ENCODE measurements at regions not wholly inside any gene's neighbourhood (a gene's known extent, or its start where the extent isn't known, plus 50 kb on each side); places are given as distances from the start of the nearest gene placed in this dataset.

DNA sequence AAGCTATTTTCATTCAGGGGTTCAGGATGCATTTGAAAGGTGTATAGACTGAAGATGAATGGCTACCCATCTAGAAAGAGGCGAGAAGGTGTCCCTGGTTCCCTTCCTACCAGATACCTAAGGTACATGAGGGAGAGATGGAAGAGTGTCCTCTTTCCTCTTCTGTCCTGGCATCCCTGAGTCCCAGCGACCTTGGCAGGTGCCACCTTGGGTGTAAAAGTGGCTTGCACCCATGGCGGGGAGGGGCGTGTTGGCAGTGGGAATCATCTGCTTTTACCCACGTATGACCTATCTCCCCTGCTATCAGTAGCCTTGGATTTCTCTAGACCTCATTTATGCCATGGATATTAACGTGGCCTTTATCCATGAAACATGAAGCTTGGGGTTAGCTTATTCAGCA, 1126.1 kb downstream of the KCNT2 start:
- H3K36me3 Mint-ChIP-seq (ENCODE audit: low read depth): no peaks in the 10 kb centered on the region
- no peak overlapping the region for H3K27ac Mint-ChIP-seq
- no peaks in the 10 kb centered on the region for H3K27me3 Mint-ChIP-seq (ENCODE audit: low read depth)
- H3K4me1 Mint-ChIP-seq (ENCODE audit: low read depth): no peaks in the 10 kb centered on the region
- no peak overlapping the region for H3K4me3 Mint-ChIP-seq
- H3K9me3 Mint-ChIP-seq: peaks cover 5% of the 10 kb centered on the region

DNA sequence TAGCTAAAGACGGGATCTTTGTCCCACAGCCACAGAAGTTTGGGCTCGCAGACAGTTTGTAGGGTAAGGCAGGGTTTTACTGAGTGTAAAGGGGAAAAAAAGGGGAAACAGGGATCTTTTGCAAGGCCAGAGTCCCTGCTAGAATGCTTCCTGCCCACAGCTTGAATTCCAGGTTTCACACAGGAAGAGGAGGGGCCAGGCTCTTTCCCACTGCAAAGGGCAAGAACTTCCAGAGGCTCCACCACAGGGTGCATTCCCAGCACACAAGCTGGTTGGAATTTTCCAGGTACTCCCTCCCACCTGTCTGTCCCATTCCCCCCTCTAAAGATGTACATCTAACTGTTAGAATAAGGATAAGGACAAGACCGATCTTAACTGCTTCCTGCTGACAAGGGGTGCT, 1126.9 kb downstream of the KCNT2 start:
- no peak overlapping the region for H3K4me3 Mint-ChIP-seq
- peaks cover 2% of the 10 kb centered on the region for H3K9me3 Mint-ChIP-seq
- no peaks in the 10 kb centered on the region for H3K27me3 Mint-ChIP-seq (ENCODE audit: low read depth)
- H3K27ac Mint-ChIP-seq: no peak overlapping the region
- no peaks in the 10 kb centered on the region for H3K36me3 Mint-ChIP-seq (ENCODE audit: low read depth)
- H3K4me1 Mint-ChIP-seq (ENCODE audit: low read depth): no peaks in the 10 kb centered on the region

DNA sequence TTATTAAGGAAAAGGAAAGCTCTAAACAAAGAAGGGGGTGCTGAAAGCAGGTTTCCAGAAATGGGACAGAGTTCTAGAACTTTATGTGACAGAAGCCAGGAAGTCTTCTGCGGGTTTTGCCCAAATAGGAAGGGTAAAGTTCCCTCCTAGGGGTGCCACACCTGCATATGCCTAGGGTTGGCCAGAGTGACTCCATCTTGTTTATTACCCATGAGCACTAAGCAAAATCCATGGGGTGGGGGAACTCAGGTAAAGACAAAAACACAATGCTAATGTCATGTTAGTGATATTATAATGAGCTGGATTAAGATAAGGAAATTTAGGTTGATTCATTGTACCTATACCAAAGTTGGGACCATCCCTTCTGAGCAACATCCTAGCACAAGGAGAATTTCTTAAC, 1132.7 kb downstream of the KCNT2 start:
- Mint-ChIP-seq H3K36me3 (ENCODE audit: low read depth) (no peaks in the 10 kb centered on the region), H3K4me3 (no peak overlapping the region), H3K4me1 (ENCODE audit: low read depth) (no peaks in the 10 kb centered on the region), H3K27ac (no peak overlapping the region), H3K27me3 (ENCODE audit: low read depth) (no peaks in the 10 kb centered on the region), H3K9me3 (no peaks in the 10 kb centered on the region)

GRCh38 chr1:195472291-195472690, 1135.9 kb downstream of the KCNT2 start:
- H3K4me3 Mint-ChIP-seq: no peak overlapping the region
- no peaks in the 10 kb centered on the region for H3K27me3 Mint-ChIP-seq (ENCODE audit: low read depth)
- H3K27ac Mint-ChIP-seq: no peak overlapping the region
- no peaks in the 10 kb centered on the region for H3K36me3 Mint-ChIP-seq (ENCODE audit: low read depth)
- no peaks in the 10 kb centered on the region for H3K4me1 Mint-ChIP-seq (ENCODE audit: low read depth)
- H3K9me3 Mint-ChIP-seq: no peaks in the 10 kb centered on the region

DNA sequence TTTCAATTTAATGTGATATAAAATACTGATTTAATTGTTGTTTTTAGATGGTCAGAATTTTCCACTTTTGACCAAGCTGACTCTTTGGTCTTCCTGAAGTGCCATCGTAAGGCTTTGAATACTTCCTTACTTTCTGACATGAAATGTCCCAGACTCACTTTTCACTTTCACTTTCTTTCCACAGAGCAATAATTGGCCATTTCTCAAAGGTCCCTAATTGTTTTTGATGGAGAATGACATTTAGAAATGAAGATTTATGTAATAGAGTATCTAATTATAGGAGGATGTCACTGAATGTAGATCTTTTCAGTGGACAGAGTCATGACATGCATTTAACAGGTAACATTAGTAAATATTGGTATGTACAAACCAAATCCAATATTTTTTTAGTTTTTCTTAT, 1141.6 kb downstream of the KCNT2 start:
- H3K36me3 Mint-ChIP-seq (ENCODE audit: low read depth): no peaks in the 10 kb centered on the region
- no peaks in the 10 kb centered on the region for H3K9me3 Mint-ChIP-seq
- H3K27ac Mint-ChIP-seq: no peak overlapping the region
- H3K4me3 Mint-ChIP-seq: no peak overlapping the region
- H3K4me1 Mint-ChIP-seq (ENCODE audit: low read depth): no peaks in the 10 kb centered on the region
- no peaks in the 10 kb centered on the region for H3K27me3 Mint-ChIP-seq (ENCODE audit: low read depth)

- no peak overlapping the region for H3K27ac Mint-ChIP-seq
- no peaks in the 10 kb centered on the region for H3K36me3 Mint-ChIP-seq (ENCODE audit: low read depth)
- no peaks in the 10 kb centered on the region for H3K27me3 Mint-ChIP-seq (ENCODE audit: low read depth)
- H3K9me3 Mint-ChIP-seq: no peaks in the 10 kb centered on the region
- H3K4me1 Mint-ChIP-seq (ENCODE audit: low read depth): no peaks in the 10 kb centered on the region
- no peak overlapping the region for H3K4me3 Mint-ChIP-seq
Measured at GRCh38 chr1:195462646-195463045, 1145.6 kb downstream of the KCNT2 start.

GRCh38 chr1:195462152-195462551, 1146.1 kb downstream of the KCNT2 start:
- H3K27me3 Mint-ChIP-seq (ENCODE audit: low read depth): no peaks in the 10 kb centered on the region
- H3K9me3 Mint-ChIP-seq: no peaks in the 10 kb centered on the region
- H3K27ac Mint-ChIP-seq: no peak overlapping the region

GRCh38 chr1:195458365-195458764, 1149.9 kb downstream of the KCNT2 start:
- Mint-ChIP-seq H3K27ac (no peak overlapping the region), H3K4me3 (no peak overlapping the region), H3K36me3 (ENCODE audit: low read depth) (no peaks in the 10 kb centered on the region), H3K27me3 (ENCODE audit: low read depth) (no peaks in the 10 kb centered on the region), H3K4me1 (ENCODE audit: low read depth) (no peaks in the 10 kb centered on the region), H3K9me3 (no peaks in the 10 kb centered on the region)

More at GRCh38 chr1:195462152-195462551, 1146.1 kb downstream of the KCNT2 start:
- no peaks in the 10 kb centered on the region for H3K4me1 Mint-ChIP-seq (ENCODE audit: low read depth)
- no peak overlapping the region for H3K4me3 Mint-ChIP-seq
- no peaks in the 10 kb centered on the region for H3K36me3 Mint-ChIP-seq (ENCODE audit: low read depth)

GRCh38 chr1:195450794-195451193, 1157.4 kb downstream of the KCNT2 start:
- peaks cover 6% of the 10 kb centered on the region for H3K9me3 Mint-ChIP-seq
- H3K27ac Mint-ChIP-seq: no peak overlapping the region
- no peak overlapping the region for H3K4me3 Mint-ChIP-seq
- H3K4me1 Mint-ChIP-seq (ENCODE audit: low read depth): no peaks in the 10 kb centered on the region
- H3K36me3 Mint-ChIP-seq (ENCODE audit: low read depth): no peaks in the 10 kb centered on the region
- H3K27me3 Mint-ChIP-seq (ENCODE audit: low read depth): no peaks in the 10 kb centered on the region

DNA sequence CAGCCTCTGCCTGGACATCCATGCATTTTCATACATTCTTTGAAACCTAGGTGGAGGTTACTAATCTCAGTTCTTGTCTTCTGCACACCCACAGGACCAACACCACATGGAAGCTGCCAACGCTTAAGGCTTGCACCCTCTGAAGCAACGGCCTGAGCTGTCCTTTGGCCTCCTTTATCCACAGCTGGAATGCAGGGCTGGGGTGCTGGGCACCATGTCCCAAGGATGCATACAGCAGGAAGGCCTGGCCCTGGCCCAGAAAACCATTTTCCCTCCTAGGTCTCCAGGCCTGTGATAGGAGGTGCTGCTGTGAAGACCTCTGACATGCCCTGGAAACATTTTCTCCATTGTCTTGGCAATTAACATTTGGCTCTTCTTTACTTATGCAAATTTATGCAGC, 1168.6 kb downstream of the KCNT2 start:
- Mint-ChIP-seq H3K27ac (no peak overlapping the region), H3K36me3 (ENCODE audit: low read depth) (no peaks in the 10 kb centered on the region), H3K4me3 (no peak overlapping the region), H3K9me3 (no peaks in the 10 kb centered on the region), H3K27me3 (ENCODE audit: low read depth) (no peaks in the 10 kb centered on the region), H3K4me1 (ENCODE audit: low read depth) (no peaks in the 10 kb centered on the region)

DNA sequence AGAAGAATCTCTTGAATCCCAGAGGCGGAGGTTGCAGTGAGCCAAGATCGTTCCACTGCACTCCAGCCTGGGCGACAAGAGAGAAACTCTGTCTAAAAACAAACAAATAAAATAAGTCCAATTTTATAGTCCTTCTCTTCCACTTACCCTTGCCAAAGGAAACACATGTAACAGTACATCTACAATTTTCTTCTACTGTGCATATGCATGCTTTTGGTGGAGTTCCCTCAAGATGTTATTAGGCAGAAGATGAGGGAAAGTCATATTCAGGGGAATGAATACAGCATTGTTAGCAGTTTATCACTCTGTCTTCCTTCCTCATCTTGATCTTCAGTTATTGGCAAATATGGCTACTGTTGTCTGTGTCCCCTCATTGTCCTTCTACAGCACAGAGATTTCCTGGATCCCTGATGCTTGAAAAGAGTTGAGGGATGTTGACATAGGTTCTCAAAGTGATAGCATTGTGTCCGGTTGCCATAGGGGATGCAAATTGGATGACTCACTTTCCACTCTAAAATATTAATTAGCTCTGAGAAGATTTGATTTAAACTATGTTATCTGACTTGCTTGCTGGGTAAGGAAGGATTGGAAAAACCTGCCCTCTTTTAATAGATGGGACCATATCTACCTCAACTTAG, 1173.6 kb downstream of the KCNT2 start:
- H3K36me3 Mint-ChIP-seq (ENCODE audit: low read depth): no peaks in the 10 kb centered on the region
- H3K4me1 Mint-ChIP-seq (ENCODE audit: low read depth): no peaks in the 10 kb centered on the region
- H3K27me3 Mint-ChIP-seq (ENCODE audit: low read depth): no peaks in the 10 kb centered on the region
- no peak overlapping the region for H3K4me3 Mint-ChIP-seq
- no peaks in the 10 kb centered on the region for H3K9me3 Mint-ChIP-seq
- H3K27ac Mint-ChIP-seq: no peak overlapping the region

DNA sequence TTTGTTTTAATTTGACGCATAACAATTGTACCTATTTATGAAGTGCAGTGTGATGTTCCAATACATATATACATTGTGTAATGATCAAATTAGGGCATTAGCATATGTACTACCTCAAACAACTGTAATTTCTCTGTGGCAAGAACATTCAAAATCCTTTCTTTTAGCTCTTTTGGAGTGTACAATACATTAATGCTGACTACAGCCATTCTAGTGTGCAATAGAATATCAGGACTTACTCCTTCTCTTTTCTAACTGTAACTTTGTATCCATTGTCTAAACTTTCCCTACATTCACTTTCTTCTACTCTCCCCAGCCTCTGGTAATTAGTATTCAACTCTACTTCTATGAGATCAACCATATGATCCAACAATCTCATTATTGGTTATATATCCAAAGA, 1177.4 kb downstream of the KCNT2 start:
- H3K9me3 Mint-ChIP-seq: no peaks in the 10 kb centered on the region
- H3K4me1 Mint-ChIP-seq (ENCODE audit: low read depth): no peaks in the 10 kb centered on the region
- no peak overlapping the region for H3K4me3 Mint-ChIP-seq
- H3K27ac Mint-ChIP-seq: no peak overlapping the region
- no peaks in the 10 kb centered on the region for H3K36me3 Mint-ChIP-seq (ENCODE audit: low read depth)
- no peaks in the 10 kb centered on the region for H3K27me3 Mint-ChIP-seq (ENCODE audit: low read depth)

- Mint-ChIP-seq H3K4me3 (no peak overlapping the region), H3K27me3 (ENCODE audit: low read depth) (no peaks in the 10 kb centered on the region), H3K4me1 (ENCODE audit: low read depth) (no peaks in the 10 kb centered on the region), H3K27ac (no peak overlapping the region), H3K9me3 (no peaks in the 10 kb centered on the region), H3K36me3 (ENCODE audit: low read depth) (no peaks in the 10 kb centered on the region)
Measured at GRCh38 chr1:195428927-195429326, 1179.3 kb downstream of the KCNT2 start.

DNA sequence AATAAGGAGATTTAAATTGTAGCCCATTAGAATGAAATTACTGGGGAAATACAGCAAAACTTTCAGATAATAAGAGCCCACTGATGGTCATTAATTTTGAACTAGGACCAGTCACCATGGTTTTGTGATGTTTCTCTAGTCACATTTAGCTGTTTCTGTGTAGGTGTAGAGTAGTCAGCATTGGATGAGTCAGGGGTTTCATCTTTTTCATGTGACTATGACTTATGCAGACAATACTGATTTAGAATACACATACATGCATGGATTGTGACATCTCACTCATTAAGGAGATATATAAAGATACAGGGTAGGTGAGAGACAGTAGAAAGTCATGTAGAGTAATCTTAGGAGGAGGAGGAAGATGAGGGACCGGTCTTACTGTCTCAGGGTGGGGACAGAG, 1192.7 kb downstream of the KCNT2 start:
- no peaks in the 10 kb centered on the region for H3K36me3 Mint-ChIP-seq (ENCODE audit: low read depth)
- no peak overlapping the region for H3K27ac Mint-ChIP-seq
- no peaks in the 10 kb centered on the region for H3K27me3 Mint-ChIP-seq (ENCODE audit: low read depth)
- no peak overlapping the region for H3K4me3 Mint-ChIP-seq
- no peaks in the 10 kb centered on the region for H3K4me1 Mint-ChIP-seq (ENCODE audit: low read depth)
- H3K9me3 Mint-ChIP-seq: no peaks in the 10 kb centered on the region

- H3K9me3 Mint-ChIP-seq: no peaks in the 10 kb centered on the region
- H3K27ac Mint-ChIP-seq: no peak overlapping the region
- H3K4me3 Mint-ChIP-seq: no peak overlapping the region
- no peaks in the 10 kb centered on the region for H3K36me3 Mint-ChIP-seq (ENCODE audit: low read depth)
- no peaks in the 10 kb centered on the region for H3K4me1 Mint-ChIP-seq (ENCODE audit: low read depth)
- no peaks in the 10 kb centered on the region for H3K27me3 Mint-ChIP-seq (ENCODE audit: low read depth)
Measured at GRCh38 chr1:195394567-195394966, 1213.7 kb downstream of the KCNT2 start.

GRCh38 chr1:195376190-195376589, 1232.0 kb downstream of the KCNT2 start:
- no peaks in the 10 kb centered on the region for H3K36me3 Mint-ChIP-seq (ENCODE audit: low read depth)

More at GRCh38 chr1:195376190-195376589, 1232.0 kb downstream of the KCNT2 start:
- Mint-ChIP-seq H3K4me3 (no peak overlapping the region), H3K27ac (no peak overlapping the region), H3K4me1 (ENCODE audit: low read depth) (no peaks in the 10 kb centered on the region), H3K9me3 (no peaks in the 10 kb centered on the region), H3K27me3 (ENCODE audit: low read depth) (no peaks in the 10 kb centered on the region)
